NCI-H2081 treated with DMSO at 0.1 percent for 48 hours (cell line): ENCODE measurements at regions not wholly inside any gene's neighbourhood (a gene's known extent, or its start where the extent isn't known, plus 50 kb on each side); places are given as distances from the start of the nearest gene placed in this dataset.

Source experiments
- DNase-seq: peaks from one replicate; lab custom pipeline; 2025; lab: John Stamatoyannopoulos, UW

DNA sequence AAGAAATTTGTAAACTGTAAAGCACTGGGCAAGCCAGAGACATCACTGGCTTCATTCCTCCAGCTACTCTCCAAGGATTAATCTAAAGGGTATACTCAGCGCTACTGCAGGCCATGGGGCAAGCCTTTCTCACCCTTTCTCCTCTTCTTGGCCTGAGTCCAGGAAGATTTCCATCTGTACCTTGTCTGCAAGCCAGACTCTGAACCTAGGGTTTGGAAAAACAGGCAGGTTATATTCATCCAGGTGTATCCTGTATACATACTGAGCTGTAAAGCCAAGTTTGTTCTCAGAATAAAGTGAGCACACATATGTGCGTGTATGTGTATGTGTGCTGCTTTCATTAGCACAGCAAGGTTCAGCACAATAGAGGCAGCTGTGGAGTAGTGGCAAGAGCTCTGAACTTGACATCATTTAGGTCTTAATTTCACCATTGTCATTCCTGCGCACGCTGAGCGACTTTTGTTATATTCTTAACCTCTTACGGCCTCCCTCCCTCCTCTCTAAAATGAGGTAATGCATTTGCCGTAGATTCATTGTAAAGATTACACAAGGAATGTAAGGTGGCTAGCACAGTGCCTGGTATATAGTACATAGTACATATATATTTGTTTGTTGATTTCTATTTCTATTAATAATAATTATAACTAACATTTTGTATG, 128.1 kb upstream of the JUN start:
- no peak for DNase-seq

DNA sequence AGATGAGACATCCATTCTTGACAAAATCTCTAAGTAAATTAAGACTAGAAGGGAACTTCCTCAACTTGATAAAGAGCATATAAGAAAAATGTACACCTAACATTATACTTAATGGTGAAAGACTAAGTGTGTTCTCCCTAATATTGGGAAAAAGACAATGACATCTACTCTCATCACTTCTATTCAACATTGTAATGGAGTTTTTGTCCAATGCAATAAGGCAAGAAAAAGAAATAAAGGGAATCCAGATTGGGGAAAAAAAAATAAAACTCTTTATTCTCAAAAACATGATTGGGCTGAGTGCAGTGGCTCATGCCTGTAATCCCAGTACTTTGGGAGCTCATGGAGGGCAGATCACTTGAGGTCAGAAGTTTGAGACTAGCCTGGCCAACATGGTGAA, 131.1 kb upstream of the JUN start:
- DNase-seq, result no peak

DNA sequence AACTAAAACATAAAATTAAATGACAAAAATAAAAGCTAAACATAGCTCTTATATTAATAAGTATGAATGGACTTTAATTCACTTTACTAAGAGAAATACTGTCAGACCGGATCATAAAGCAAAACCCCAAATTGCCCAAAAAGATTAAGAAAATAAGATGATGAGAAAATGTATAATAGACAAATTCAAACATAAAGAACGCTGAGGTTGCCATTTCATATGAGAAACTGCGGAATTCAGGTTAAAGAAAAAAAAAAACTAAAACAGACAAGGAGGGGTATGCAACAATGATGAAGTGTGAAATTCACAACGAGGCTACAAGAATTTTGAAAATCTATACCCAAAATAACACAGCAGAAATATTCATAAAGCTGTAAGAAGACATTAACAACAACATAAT, 133.6 kb upstream of the JUN start:
- no peak for DNase-seq

DNA sequence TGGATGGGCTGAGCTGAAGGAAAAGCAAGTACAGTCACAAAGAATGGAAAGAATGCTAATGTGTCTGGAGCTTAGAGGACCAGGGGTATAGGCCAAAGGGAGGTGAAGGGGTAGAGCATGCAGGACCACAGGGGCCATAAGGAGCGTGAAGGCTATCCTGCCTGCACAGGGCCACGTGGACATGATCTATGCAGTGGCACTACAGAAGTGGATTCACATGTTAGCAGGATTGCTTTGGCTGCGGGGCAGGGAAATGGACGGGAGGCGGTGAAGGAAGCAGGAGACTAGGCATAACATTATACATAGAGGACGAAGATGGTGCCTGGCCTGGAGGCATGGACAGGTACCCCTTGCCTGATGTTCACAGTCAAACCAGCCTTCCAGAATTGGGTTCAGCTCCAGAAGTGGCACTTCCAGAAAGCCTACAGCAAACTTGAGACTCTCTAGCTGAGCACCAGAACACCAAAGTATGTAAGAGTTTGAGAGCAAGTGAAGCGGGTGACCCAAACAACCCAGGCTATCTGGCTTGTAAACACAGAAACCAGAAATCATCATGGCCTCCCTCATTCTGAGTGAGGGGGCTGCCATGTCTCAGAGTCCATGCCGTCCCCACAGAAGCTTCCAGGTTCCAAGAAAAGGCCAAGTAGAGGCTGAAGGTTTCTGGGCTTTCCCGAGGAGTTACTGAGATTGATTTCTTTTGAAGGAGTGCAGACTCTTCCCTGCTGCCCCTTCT, 135.5 kb upstream of the JUN start:
- no peak for DNase-seq

DNA sequence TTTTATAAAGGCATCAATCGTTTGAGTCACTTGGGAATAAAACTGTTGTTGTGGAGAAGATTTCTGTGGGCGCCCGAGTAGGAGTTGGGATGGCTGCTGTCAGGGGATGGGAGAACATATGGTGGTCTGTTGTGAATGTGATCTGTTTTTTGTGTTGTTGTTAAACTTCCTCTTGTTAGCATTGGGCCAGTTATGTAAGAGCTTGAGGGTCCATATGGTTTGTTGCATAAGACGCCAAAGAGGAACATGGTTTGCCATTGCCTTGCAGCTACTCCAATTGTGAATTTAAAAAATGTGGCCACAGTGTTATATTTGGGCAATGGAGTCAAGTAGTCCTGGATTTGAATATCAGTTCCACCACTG, 136.1 kb upstream of the JUN start:
- no peak for DNase-seq

DNA sequence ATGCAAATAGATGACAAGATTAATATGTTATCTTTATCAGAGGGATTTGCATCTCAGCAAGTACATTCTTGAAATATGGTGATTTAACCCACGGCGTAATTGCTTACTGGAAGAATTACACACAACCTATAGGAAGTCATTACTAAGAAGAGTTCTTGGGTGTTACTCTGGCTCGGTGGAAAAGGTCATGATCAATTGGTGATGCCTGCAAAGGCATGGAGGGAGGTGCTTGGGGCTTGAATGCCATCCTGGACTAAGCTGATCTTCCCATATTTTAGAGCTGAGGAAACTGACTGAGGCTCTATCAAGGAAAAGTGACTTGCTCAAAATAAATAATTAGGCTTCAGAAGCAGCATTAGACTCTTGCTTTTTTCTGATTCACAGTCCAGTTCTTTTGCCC, 137.5 kb upstream of the JUN start:
- DNase-seq, result no peak

DNA sequence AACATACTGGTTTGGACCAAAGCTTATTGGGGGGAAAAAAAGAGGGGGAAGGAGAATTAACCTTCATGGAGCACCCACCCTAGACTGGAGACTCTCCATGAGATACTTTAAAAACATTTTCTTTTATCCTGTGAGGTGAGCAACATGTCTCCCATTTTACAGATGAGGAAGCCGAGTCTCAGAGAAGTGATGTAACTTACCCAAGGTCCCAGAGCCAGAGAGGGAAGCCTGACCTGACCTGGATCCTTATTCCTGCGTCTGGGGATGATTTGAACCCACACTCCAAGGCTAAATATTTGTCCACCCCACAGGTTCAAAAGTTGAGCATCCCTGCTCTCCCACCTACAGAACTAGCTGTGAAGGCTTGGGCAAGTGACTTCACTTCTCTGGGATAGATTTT, 137.9 kb upstream of the JUN start:
- no peak for DNase-seq

DNA sequence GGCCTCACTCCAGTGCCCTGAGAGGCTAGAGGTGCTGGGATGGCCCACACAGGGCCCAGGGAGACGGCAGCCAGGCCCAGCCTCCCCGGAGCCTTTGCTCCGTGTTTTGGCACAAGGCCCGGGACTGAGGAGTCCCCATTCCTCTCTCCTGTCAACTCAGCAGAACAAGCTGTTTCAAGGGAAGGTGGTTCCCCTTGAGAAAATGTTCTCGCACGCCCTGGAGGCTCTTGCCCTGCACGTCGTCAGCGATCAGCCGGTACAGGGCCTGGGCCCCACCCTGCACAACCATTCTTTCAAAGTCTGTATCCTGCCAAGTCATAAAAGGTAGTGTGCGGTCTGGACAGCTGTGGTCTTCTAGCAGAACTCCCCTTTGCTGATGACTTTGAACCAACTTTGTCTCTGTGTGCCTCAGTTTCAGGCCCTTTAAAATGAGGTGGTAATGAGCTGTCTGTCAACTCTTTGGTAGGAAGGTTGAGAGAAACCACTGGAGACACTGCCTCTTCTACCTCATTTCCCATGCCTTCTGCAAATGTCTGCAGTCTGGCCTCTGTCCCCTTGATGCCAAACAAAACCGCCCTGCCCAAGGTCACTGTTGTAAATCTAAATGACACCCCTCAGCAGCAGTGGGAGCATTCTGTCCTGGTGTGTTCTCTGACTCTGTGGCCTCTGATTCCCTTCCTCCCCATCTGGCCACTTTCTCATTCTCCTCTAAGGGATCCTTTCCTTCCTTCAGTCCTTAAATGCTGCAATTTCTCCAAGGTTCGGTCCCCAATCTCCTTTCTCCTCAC, 138.6 kb upstream of the JUN start:
- DNase-seq, result no peak

DNA sequence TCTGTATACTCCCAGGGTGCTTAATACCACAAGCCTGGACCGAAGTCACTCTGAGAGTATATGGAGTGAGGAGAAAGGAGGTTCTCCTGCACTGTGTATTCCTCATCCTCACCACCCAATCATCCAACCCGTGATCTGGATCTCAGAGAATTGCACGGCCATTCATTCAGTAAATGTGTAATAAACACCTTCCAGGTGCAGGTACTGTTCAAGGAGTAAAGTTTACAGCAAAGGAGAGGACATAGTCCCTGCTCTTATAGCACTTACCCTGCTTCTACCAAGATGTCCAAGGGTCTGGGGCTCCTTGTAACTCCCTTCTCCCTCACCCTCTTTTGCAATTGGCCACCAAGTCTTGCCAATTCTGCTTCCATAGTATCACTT, 139.2 kb upstream of the JUN start:
- DNase-seq, result no peak

DNA sequence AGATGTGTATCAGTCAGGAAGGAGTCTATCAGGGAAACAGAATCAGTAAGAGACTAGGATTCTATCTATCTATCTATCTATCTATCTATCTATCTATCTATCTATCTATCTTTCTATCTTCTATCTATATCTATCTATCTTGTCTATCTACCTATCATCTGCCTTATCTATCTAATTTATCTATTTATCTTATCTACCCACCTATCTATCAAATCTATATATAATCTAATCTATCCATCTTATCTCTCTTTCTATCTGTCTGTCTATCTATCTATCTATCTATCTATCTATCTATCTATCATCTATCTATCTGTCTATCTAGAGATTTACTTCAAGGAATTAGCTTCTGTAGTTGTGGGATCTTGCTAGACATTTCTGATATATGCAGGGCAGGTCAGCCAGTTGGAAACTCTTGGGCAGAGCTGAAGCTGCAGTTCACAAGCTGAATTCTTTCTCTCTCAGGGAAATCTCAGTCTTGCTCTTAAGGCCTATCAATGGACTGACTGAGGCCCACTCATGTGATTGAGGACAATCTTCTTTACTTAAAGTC, 140.2 kb upstream of the JUN start:
- no peak for DNase-seq

DNA sequence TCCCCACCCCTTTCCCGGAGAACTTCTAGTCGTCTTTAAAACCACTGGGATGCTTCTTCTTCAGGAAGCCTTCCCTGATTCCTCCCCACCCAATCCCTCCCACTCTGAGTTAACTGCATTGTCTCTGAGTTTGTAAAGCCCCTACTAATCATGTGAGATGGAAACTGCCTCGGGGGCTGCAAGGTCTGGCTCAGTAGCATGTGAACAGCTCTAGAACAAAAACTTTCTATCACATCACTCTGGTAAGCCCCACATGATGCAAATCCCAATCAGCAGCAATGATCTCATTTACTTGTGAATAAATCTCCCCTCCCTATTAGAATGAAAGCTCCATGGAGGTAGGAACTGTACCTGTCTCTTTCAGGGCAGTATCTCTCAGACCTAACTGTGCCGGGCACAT, 141.0 kb upstream of the JUN start:
- DNase-seq, result no peak

DNA sequence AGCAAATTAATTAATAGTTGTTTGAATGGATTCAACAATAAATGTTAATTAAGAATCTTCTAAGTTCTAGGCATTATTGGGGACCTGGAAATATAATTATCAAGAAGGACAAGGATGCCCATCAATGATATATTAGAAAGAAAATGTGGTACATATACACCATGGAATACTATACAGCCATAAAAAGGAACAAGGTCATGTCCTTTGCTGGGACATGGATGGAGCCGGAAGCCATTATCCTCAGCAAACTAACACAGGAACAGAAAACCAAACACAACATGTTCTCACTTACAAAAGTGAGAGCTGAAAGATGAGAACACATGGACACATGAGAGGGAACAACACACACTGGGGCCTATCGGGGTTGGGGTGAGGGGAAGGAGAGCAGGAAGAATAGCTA, 141.4 kb upstream of the JUN start:
- DNase-seq, result no peak

DNA sequence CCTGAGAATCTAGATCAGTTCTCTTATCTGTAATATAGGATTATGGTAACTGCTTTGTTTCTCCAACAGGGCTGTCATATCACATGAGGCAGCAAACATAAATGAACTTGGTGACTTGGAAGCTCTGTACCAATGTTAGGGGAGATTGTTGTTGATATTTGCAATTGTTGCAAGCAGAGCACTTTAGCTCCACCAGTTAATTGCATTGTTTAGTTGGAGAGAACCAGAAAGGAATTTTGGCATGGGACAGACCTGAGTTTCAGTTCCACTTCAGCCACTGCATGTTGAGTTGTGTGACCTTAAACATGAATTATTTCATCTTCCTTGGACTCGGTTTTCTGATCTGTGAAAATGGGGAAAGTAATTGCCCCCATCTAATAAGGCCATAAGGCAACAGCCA, 142.3 kb upstream of the JUN start:
- DNase-seq, result no peak

DNA sequence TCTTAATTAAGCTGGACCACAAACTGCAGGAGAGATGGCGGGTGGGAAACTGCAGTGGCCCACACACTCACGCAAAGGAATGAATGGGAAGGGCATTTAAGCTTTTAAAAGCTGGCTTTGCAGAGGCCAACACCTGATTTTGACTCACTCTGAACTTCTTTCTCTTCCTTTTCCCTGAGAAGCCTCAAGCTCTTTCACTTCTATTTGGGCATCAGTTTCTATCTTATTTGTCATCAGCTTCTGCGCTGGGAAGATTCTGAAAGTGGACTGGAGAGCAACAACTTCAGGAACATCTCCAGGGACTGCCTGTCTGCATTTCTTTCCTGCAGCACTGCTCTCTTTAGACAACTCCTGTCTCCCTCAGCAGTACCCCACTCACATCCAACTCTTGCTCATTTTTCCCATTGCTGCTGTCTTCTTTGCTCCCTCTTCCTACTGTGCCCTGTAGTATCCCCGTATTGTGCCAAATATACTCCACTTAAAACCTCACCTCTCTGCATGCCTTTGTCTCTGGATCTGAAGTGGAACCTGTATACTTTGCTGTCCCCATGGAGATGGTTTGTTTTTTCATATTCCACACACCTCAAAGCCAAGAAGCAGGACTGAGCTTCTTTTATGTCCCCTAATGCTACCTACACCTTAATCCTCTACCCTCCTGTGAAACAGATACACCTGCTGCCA, 143.3 kb upstream of the JUN start:
- no peak for DNase-seq

DNA sequence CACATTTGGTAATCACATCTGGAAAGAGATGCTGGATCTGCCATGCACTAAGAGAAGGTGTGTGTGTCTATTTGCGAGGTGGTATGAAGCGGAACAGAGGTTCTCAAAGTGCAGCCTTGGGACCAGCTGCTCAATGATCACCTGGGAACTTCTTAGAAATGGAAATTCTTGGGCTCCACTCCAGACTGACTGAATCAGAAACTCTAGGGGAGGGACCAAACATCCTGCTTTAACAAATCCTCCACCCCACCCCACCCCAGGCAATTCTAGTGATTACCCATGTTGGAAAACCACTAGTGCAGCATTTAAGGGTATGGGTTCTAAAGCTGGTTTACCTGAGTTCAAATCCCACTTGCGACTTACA, 143.9 kb upstream of the JUN start:
- DNase-seq, result no peak

DNA sequence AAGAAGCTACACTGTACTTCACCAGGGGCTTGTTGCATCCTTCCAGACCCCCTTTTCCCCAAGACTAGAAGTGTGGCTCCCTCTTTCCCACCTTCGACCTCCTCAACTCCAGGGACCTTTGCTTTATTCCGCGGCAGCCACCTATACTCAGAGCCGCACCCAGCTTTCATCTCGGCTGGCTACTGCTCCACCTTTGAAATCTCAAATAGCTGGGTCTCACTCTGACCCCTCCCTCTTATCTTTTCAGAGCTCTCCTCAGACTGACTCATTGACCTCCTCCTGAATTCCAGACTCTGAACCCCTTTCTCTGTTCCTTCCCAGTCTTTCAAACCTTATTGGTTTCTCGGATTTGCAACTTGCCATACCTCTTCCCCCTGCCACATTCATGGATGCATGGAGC, 144.7 kb upstream of the JUN start:
- no peak for DNase-seq

DNA sequence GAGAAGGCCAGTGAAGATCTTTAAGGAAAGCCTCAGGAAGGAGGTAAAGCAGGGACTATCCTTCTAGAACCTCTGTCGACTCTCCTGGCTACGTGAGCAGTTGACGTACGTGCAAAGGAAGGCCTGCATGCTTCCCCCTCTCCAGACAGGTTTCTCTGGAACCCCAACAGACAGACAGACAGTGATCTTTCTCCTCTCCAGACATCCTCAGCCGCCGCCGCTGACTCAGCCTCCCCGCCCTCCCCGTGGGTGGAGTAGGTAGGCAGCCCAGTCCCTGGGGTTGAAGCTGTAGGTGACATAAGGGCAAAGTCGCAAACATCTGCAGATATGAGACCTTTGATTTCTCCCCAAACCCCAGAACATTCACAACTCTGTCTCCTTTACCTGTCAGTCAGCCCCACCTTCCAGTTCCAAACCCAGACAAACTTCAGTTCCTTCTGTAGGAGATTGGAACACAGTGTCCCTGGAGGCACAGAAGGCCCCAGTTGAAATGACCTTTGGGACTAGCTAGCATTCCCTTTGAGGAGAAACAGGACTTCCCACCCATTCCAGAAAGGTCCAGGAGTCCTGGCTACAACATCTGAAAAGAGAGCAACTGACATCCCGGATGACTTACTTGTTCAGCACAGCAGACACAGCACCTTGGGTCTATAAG, 146.0 kb upstream of the JUN start:
- DNase-seq, result no peak

DNA sequence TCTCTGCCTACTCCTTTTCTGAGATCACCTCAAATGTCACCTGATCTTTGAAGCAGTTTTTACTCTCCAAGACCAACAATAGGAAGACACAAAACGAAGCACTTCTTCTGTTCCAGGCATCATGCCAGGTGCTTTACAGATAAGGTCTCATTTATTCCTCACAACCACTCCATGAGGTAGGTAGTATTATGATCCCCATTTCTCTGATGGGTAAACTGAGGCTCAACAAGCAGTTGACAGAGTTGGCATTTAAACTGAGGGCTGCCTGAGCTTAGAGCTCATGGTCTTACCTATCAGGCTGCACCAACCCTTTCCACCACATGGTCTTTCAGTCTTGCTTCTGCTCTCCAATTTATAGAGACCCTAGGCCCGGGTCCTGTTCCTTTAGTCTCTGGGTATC, 147.2 kb upstream of the JUN start:
- DNase-seq, result no peak

DNA sequence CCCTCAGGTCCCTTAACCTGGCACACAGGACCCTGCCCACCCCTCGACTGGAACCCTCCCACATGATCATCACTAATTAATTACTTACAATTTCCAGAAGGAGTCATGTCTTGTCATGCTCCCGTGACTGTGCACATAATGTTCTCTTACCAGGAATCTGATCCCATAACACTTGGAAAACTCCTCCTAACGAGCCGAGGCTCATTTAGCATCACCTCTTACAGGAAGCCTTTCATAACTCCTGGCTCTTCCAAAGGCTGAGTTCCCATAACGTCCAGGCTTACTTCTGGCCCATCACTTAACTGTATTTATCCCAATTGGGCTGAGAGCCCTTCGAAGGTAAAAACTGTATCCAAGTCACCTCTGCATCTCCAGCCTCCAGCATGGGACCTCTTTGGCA, 147.9 kb upstream of the JUN start:
- no peak for DNase-seq

DNA sequence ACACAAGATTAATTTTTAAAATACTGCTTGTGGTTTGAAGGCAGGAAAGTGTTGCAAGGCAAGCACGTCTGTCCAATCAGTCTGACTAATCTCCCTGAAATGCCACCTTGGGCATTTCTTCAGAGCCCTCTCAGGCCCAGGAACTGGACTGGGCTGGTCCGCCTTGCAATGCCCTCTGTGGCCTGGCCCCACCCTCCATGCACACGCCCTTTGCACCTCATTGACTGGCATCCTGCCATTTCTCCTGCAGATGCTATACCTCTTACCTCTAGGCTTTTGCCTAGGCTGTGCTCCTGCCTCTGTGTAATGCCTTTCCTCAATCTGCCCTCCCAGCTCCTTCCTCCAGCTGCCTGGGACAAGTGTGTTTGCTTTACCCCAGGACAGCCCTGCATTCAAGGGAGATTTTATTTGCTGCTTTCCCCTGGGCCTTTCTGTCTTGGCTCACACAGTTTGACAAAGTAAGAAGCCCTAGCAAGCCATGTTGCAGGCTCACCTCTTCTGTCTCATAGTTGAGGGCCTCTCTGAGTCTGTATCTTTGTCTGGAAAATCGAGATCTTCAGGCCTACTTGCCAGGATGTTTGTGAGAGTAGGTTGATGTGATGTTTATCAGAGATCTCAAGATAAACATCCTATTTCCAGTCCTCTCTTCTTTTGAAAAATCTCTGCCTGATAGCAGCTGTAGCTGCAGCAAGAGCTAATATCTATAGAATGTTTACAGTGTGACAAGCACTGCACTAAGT, 149.2 kb upstream of the JUN start:
- DNase-seq, result no peak

DNA sequence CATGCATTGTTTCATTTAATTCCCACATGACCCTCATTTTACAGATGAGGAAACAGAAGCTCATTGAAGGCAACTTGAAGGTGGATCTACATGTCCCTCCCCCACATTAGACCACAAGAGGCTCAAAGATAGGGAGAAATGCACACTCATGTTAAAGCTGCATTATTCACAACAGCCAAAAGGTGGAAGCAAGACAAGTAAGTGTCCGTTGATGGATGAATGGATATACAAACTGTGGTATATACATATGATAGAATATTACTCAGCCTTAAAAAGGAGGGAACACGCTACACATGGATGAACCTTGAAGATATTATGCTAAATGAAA, 149.7 kb upstream of the JUN start:
- DNase-seq, result no peak

DNA sequence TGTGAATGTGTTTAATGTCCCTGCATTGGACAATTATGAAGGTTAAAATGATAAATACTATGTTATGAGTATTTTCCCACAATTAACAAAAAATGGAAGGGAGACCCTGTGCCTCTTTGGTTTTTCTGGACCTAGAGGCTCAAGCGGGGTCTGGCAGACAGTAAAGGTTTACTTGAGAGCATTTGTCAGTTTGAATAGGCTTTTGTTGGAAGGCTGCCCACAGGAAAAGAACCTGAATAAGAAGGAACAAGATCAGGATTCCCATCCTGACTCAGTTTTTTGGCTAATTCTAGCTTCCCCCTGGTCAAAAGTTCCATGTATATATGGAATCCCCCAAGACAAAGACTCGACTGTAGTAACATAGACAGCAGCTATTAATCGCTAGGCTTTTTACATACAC, 150.9 kb upstream of the JUN start:
- DNase-seq, result no peak
